Neural cell (in vitro differentiated cells): ENCODE measurements at regions not wholly inside any gene's neighbourhood (a gene's known extent, or its start where the extent isn't known, plus 50 kb on each side); places are given as distances from the start of the nearest gene placed in this dataset.

Experiments
- H2AFZ ChIP-seq: fragments of 200-600, 300-800 bp; sonication (generic), shearing (Covaris generic); 2 replicates; pipeline ENCODE4 v1.6.0; 2014; ENCODE audit warnings: low read depth, mild to moderate bottlenecking, antibody characterized with exemption, low read length, moderate library complexity
- H3F3A ChIP-seq: fragments of 200-600 bp; shearing (Covaris generic); 2 replicates; pipeline ENCODE4 v1.6.1; 2016; ENCODE audit warnings: mild to moderate bottlenecking, moderate library complexity, mixed read lengths, antibody characterized with exemption, low read length; ENCODE audit not compliant: insufficient read depth, poor library complexity, severe bottlenecking
- H3K27ac ChIP-seq: fragments of 200-600, 300-800 bp; sonication (generic), shearing (Covaris generic); 2 replicates; pipeline ENCODE4 v1.5.1; 2014; ENCODE audit warnings: mild to moderate bottlenecking, low read length, moderate library complexity
- H3K27me3 ChIP-seq: fragments of 300-800, 200-600 bp; sonication (generic), shearing (Covaris generic); 2 replicates; pipeline ENCODE4 v1.6.0; 2014; ENCODE audit warnings: mild to moderate bottlenecking, low read depth, low read length, moderate library complexity; ENCODE audit not compliant: insufficient read depth
- H3K36me3 ChIP-seq: fragments of 300-800, 200-600 bp; sonication (generic), shearing (Covaris generic); 2 replicates; pipeline ENCODE4 v1.5.1; 2014; ENCODE audit warnings: mild to moderate bottlenecking, antibody characterized with exemption, low read length, moderate library complexity; ENCODE audit not compliant: insufficient read depth
- H3K4me2 ChIP-seq: fragments of 300-800, 200-600 bp; sonication (generic), shearing (Covaris generic); 2 replicates; pipeline ENCODE4 v1.6.0; 2014; ENCODE audit warnings: mild to moderate bottlenecking, low read length
- H3K4me3 ChIP-seq: fragments of 300-800, 200-600 bp; sonication (generic), shearing (Covaris generic); 2 replicates; pipeline ENCODE4 v1.5.1; 2014; ENCODE audit warnings: mild to moderate bottlenecking, low read length, moderate library complexity
- H3K79me2 ChIP-seq: fragments of 200-600 bp; shearing (Covaris generic); replicated peaks from 2 replicates; pipeline ENCODE4 v1.6.0; 2014; ENCODE audit warnings: mild to moderate bottlenecking, low read length, moderate library complexity; ENCODE audit not compliant: insufficient read depth
- H3K9ac ChIP-seq: fragments of 300-800, 200-600 bp; sonication (generic), shearing (Covaris generic); 2 replicates; pipeline ENCODE4 v1.6.1; 2016; ENCODE audit warnings: mild to moderate bottlenecking, low read length, mixed read lengths
- H3K9me2 ChIP-seq: fragments of 200-600 bp; shearing (Covaris generic); 2 replicates; pipeline ENCODE4 v1.6.1; 2016; ENCODE audit warnings: mild to moderate bottlenecking, low read length, mixed read lengths; ENCODE audit not compliant: insufficient read depth
- H3K9me3 ChIP-seq: fragments of 200-600, 300-800 bp; sonication (generic), shearing (Covaris generic); 2 replicates; pipeline ENCODE4 v1.6.1; 2016; ENCODE audit warnings: mild to moderate bottlenecking, mixed run types, low read length, moderate library complexity, mixed read lengths
- H4K20me1 ChIP-seq: fragments of 200-600 bp; shearing (Covaris generic); 2 replicates; pipeline ENCODE4 v1.6.1; 2016; ENCODE audit warnings: mild to moderate bottlenecking, mixed run types; ENCODE audit not compliant: insufficient read depth
- CTCF ChIP-seq: fragments of 450-650 bp; IDR thresholded peaks from 2 replicates; pipeline ENCODE4 v1.5.1; 2014; ENCODE audit warnings: antibody characterized with exemption, mild to moderate bottlenecking, moderate library complexity; ENCODE audit not compliant: poor library complexity, severe bottlenecking
- EP300 ChIP-seq: fragments of 450-650 bp; conservative IDR thresholded peaks from 2 replicates; pipeline ENCODE4 v1.6.1; 2014; ENCODE audit warnings: antibody characterized with exemption, mild to moderate bottlenecking, moderate library complexity; ENCODE audit not compliant: poor library complexity, severe bottlenecking
- EZH2 ChIP-seq: fragments of 200-600, 300-800 bp; shearing (Covaris generic), sonication (generic); IDR thresholded peaks from 2 replicates; pipeline ENCODE4 v1.6.1; 2014; ENCODE audit warnings: antibody characterized with exemption, low read length, borderline replicate concordance, mild to moderate bottlenecking; ENCODE audit not compliant: insufficient read depth, poor library complexity, severe bottlenecking
- MXI1 ChIP-seq: fragments of 450-650 bp; conservative IDR thresholded peaks from 2 replicates; pipeline ENCODE4 v1.6.1; 2014; ENCODE audit warnings: antibody characterized with exemption, mild to moderate bottlenecking; ENCODE audit not compliant: poor library complexity, severe bottlenecking
- POLR2AphosphoS5 ChIP-seq: IDR thresholded peaks from 2 replicates; pipeline ENCODE4 v1.6.1; 2012
- RAD21 ChIP-seq: fragments of 450-650 bp; conservative IDR thresholded peaks from 2 replicates; pipeline ENCODE4 v1.6.1; 2014; ENCODE audit warnings: antibody characterized with exemption, mild to moderate bottlenecking, moderate library complexity
- REST ChIP-seq: IDR thresholded peaks from 2 replicates; pipeline ENCODE4 v1.6.1; 2012; ENCODE audit warnings: borderline replicate concordance
- SMC3 ChIP-seq: fragments of 450-650 bp; conservative IDR thresholded peaks from 2 replicates; pipeline ENCODE4 v1.6.1; 2014; ENCODE audit warnings: antibody characterized with exemption, mild to moderate bottlenecking, moderate library complexity; ENCODE audit not compliant: poor library complexity
- TAF1 ChIP-seq: IDR thresholded peaks from 2 replicates; pipeline ENCODE4 v1.6.1; 2012; ENCODE audit warnings: low read depth

- no peak for TF ChIP-seq EP300
- no peak for TF ChIP-seq EZH2
- TF ChIP-seq CTCF, result no peak
- no peak for TF ChIP-seq MXI1
- no peak for TF ChIP-seq SMC3
- no peak for TF ChIP-seq TAF1
- TF ChIP-seq REST, result no peak
- Histone ChIP-seq H3K9ac (no peak overlapping the region), H3K79me2 (no peaks in the 10 kb centered on the region), H3K4me3 (no peak overlapping the region), H3K27ac (no peak overlapping the region), H3K9me3 (no peaks in the 10 kb centered on the region), H3K4me2 (no peak overlapping the region), H3K27me3 (no peaks in the 10 kb centered on the region), H3F3A (no peaks in the 10 kb centered on the region), H3K9me2 (no peaks in the 10 kb centered on the region), H2AFZ (no peak overlapping the region), H4K20me1 (no peaks in the 10 kb centered on the region), H3K36me3 (no peaks in the 10 kb centered on the region)
Observed at GRCh38 chr11:114779189-114779588, 100.9 kb downstream of the NXPE2 start.

DNA sequence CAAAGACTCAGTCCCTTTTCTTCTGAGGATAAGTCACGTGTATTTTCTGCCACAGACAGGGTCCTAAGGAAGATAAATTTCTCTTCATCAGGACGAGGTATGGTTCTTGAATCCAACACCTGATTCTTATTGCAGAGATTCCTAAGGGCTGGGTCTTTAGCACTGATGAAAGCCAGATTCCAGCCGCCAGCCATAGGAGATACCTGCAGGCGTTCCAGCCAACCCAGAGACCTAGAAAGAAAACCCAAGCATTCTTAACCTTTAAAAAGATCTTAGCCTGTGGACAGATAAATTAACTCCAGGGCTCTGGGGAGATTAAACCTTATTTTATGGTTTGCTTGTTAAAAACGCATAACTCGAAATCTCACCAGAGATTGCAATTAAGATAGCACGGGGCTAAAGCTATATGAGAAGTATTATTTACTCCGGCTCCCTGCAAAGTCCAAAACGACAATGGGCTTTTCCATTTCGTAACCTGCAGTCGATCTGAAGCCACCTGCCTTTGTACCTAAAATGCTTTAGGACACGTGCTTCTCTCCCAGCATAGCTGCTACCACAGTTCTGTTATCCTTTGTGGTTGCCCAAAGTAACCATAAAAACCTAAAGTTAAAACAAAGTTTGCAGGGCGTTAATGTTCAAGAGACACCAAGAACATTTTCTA lies 104.5 kb downstream of the NXPE2 start:
- no peaks in the 10 kb centered on the region for H3K9me2 ChIP-seq
- H3K79me2 ChIP-seq, result no peaks in the 10 kb centered on the region
- no peak overlapping the region for H2AFZ ChIP-seq
- H3K27me3 ChIP-seq, result no peaks in the 10 kb centered on the region
- H4K20me1 ChIP-seq, result no peaks in the 10 kb centered on the region
- no peaks in the 10 kb centered on the region for H3F3A ChIP-seq
- H3K9me3 ChIP-seq, result no peaks in the 10 kb centered on the region
- H3K4me2 ChIP-seq, result no peak overlapping the region
- no peak overlapping the region for H3K4me3 ChIP-seq
- H3K27ac ChIP-seq, result no peak overlapping the region
- TF ChIP-seq RAD21, result no peak
- TF ChIP-seq POLR2AphosphoS5, result no peak
- TF ChIP-seq REST, result no peak
- no peak for TF ChIP-seq CTCF
- TF ChIP-seq SMC3, result no peak
- TF ChIP-seq EP300, result no peak
- no peak for TF ChIP-seq EZH2
- no peak for TF ChIP-seq MXI1
- H3K9ac ChIP-seq, result no peak overlapping the region
- H3K36me3 ChIP-seq, result no peaks in the 10 kb centered on the region
